Epithelial cell of proximal tubule (primary cell): ENCODE measurements at regions not wholly inside any gene's neighbourhood (a gene's known extent, or its start where the extent isn't known, plus 50 kb on each side); places are given as distances from the start of the nearest gene placed in this dataset.

Source experiments
- DNase-seq: peaks from one replicate; pipeline ENCODE4 v3.0.0-alpha.2; 2011; ENCODE audit warnings: low read depth
- H3K4me3 ChIP-seq: 2 replicates; pipeline ENCODE4 v1.5.1; 2011; ENCODE audit warnings: low read depth, mild to moderate bottlenecking, low read length
- TF ChIP-seq, protein P1 (sequence below): conservative IDR thresholded peaks from 2 replicates; pipeline ENCODE4 v1.5.1; 2012; ENCODE audit warnings: low read depth, mild to moderate bottlenecking, low read length

DNA sequence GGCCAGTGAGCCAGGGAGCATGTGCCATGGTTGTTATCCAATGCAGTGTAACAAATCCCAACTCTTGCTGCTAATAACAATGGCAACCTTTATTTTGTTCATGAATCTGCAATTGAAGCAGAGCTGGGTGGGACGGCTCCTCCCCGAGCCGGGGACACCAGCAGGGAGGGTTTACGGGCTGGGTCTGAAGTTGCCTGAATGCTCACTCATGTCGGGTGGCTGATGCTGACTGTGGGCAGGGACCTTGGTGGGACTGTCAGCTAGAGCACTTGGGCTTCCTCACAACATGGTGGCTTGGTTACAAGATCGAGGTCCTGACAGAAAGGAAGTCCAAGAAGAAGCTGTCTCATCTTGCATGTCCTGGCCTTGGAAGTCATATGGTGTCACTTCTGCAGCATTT, 264.5 kb downstream of the NDUFA10 start:
- no peak for DNase-seq
- TF ChIP-seq, protein P1, sequence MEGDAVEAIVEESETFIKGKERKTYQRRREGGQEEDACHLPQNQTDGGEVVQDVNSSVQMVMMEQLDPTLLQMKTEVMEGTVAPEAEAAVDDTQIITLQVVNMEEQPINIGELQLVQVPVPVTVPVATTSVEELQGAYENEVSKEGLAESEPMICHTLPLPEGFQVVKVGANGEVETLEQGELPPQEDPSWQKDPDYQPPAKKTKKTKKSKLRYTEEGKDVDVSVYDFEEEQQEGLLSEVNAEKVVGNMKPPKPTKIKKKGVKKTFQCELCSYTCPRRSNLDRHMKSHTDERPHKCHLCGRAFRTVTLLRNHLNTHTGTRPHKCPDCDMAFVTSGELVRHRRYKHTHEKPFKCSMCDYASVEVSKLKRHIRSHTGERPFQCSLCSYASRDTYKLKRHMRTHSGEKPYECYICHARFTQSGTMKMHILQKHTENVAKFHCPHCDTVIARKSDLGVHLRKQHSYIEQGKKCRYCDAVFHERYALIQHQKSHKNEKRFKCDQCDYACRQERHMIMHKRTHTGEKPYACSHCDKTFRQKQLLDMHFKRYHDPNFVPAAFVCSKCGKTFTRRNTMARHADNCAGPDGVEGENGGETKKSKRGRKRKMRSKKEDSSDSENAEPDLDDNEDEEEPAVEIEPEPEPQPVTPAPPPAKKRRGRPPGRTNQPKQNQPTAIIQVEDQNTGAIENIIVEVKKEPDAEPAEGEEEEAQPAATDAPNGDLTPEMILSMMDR: no peak
- no peak overlapping the region for H3K4me3 ChIP-seq

GRCh38 chr2:239758279-239758877, 266.8 kb downstream of the NDUFA10 start:
- H3K4me3 ChIP-seq: no peak overlapping the region
- TF ChIP-seq, protein P1: no peak
- DNase-seq: no peak

DNA sequence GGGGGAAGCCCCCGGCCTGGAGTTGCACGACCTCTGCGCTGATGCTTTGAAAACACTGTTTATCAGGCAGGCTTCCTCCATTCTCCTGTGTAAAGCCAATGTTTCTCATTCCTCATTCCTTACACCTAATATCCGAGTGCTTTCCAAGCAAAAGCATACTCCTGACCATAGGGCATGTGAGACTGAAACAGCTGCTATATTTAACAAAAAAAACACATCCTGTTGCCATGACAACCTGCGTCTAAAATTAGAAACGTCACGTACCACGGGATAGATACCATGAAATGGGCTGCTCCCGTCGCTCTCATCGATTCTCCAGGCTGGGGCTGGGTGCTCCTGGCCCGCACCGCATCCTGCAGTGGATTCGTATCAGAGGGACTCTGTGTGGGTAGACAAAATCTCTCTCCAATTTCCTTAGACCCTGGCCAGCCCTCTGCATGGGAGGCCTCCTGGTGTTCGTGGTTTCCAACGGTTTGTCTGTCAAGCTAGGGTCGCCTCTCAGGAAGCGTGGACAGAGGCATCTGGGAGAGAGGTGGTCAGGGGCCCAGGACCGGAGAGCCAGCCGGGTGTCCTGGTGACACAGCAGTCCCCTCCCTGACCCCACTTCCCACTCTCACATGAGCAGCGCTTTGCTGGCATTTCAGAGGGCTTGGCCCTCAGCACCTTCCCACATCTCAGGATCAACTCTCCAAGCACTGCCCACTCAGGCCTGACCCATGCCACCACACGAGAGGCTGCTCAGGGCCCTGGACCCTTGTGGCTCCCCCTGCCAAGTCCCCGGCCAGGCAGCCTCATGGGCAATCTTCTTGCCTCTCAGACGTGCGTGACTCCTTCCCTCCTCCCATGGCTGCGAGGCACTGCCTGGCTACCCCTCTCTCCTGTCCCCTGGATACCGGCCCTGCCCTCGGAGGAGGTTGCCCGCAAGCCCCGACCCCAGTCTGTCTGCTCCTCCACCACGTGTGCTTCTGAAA, 268.1 kb downstream of the NDUFA10 start:
- TF ChIP-seq, protein P1: no peak
- DNase-seq: no peak
- no peak overlapping the region for H3K4me3 ChIP-seq

DNA sequence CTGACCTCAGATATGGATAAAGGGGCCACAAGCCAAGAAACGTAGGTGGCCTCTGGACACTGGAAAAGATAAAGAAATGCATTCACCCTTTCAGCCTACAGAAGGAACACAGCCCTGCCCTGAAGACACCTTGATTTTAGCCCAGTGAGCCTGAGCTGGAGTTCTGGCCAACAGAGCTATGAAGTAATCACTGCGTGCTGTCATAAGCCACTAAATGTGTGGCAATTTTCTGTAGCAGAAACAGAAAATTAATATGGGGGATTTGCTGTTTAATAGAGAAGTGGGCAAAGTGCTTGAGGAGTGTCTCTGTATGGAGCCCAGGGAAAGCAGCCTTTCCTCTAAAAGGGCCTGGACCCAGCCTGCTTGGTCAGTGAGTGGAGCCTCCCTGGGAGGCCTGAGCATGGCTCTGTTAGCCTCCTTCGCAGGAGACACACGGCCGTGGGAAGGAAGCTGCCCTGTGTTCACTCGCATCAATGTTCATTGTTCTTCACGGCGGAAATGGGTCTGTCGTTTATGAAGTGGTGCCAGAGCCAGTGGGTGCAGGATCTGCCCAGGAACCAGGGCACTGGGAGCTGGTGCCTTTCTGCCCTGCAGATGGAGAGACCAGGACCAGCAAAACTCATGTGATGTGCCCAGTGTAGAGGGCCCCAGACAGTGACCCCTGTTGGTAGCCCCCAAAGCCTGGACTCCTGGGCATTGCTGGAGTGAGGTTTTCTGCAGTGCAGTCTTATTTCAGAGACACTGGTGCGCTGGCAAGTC, 268.9 kb downstream of the NDUFA10 start:
- H3K4me3 ChIP-seq: no peak overlapping the region
- TF ChIP-seq, protein P1: no peak
- DNase-seq: no peak

- no peak overlapping the region for H3K4me3 ChIP-seq
- TF ChIP-seq, protein P1: no peak
- no peak for DNase-seq
Observed at GRCh38 chr2:239753401-239753837, 271.7 kb downstream of the NDUFA10 start.

- no peak for DNase-seq
- TF ChIP-seq, protein P1: no peak
- H3K4me3 ChIP-seq: no peak overlapping the region
Observed at GRCh38 chr2:239752951-239753350, 272.2 kb downstream of the NDUFA10 start.
